ENCODE measurements at regions not wholly inside any gene's neighbourhood (a gene's known extent, or its start where the extent isn't known, plus 50 kb on each side); places are given as distances from the start of the nearest gene placed in this dataset.

- H3K4me1 ChIP-seq (ENCODE audit: control extremely low read depth in 1 of 4, control insufficient read depth in 4 of 4, insufficient read depth in 4 of 4, low read length in 3 of 4), result peaks cover 0 to 3% (median 0%) of the 10 kb centered on the region in 4 experiments
- no peak overlapping the region for H3K4me3 ChIP-seq (ENCODE audit: control insufficient read depth in 1 of 7, extremely low read depth in 1 of 7, insufficient read depth in 4 of 7, low read depth in 2 of 7, low read length in 6 of 7)
- no peaks in the 10 kb centered on the region for H3K27me3 ChIP-seq (replicated peaks in 2 of 5; ENCODE audit: control insufficient read depth in 4 of 5, insufficient read depth in 5 of 5, low read length in 4 of 5)
- WGBS (ENCODE audit: insufficient coverage), result 100% methylated on average over 1 of the region's 2 CpGs
- H3K9me3 ChIP-seq (ENCODE audit: control extremely low read depth in 1 of 5, control insufficient read depth in 4 of 5, insufficient read depth in 2 of 5, low read depth in 1 of 5, low read length in 4 of 5), result no peaks in the 10 kb centered on the region
- H3K27ac ChIP-seq (ENCODE audit: insufficient read depth in 1 of 2, low read depth in 1 of 2, low read length in 2 of 2, poor library complexity in 1 of 2, severe bottlenecking in 2 of 2), result no peak overlapping the region
- no peaks in the 10 kb centered on the region for H3K36me3 ChIP-seq (ENCODE audit: control insufficient read depth in 4 of 4, insufficient read depth in 4 of 4, low read length in 3 of 4)
- DNase-seq, result peak in 1 of 3 donors; percentile 9
- CTCF ChIA-PET, result no interaction called here
- POLR2A ChIA-PET, result no interaction called here
These were observed 114.3 kb upstream of the PUM3 start for GRCh38 chr9:2958219-2958618.

DNA sequence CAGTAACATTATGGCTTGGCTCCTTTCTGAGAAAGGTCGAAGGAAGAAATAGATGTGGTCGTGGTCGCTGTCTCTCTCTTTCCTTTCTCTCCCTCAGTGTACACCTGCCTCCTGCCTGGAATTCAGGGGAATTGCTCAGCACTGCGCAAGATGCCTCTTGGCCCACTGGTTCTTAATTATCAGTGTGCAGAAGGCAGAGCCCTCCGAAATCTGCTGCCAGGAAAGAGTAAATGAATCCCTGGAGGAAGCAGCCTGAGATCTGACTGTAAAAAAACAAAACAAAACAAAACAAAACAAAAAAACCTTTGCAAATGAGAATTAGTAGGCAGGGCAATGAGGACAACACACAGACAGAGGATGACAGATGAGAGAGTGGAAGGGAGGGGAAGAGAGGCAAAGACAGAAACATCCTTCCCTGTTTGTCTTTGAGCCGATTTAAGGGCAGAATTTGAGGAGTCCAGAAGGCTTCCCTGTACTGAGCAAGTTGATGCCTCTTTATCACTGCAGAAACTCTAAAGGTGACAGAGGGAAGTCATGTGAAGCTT, 113.8 kb upstream of the PUM3 start:
- H3K4me1 ChIP-seq (ENCODE audit: control extremely low read depth in 1 of 4, control insufficient read depth in 4 of 4, insufficient read depth in 4 of 4, low read length in 3 of 4), result peaks cover 0 to 3% (median 0%) of the 10 kb centered on the region in 4 experiments
- no peaks in the 10 kb centered on the region for H3K27me3 ChIP-seq (replicated peaks in 2 of 5; ENCODE audit: control insufficient read depth in 4 of 5, insufficient read depth in 5 of 5, low read length in 4 of 5)
- WGBS (ENCODE audit: insufficient coverage), result 33% methylated on average over 1 of the region's 6 CpGs
- H3K27ac ChIP-seq (ENCODE audit: insufficient read depth in 1 of 2, low read depth in 1 of 2, low read length in 2 of 2, poor library complexity in 1 of 2, severe bottlenecking in 2 of 2), result no peak overlapping the region
- no peaks in the 10 kb centered on the region for H3K36me3 ChIP-seq (ENCODE audit: control insufficient read depth in 4 of 4, insufficient read depth in 4 of 4, low read length in 3 of 4)
- H3K9me3 ChIP-seq (ENCODE audit: control extremely low read depth in 1 of 5, control insufficient read depth in 4 of 5, insufficient read depth in 2 of 5, low read depth in 1 of 5, low read length in 4 of 5), result no peaks in the 10 kb centered on the region
- POLR2A ChIA-PET, result no interaction called here
- H3K4me3 ChIP-seq (ENCODE audit: control insufficient read depth in 1 of 7, extremely low read depth in 1 of 7, insufficient read depth in 4 of 7, low read depth in 2 of 7, low read length in 6 of 7), result no peak overlapping the region
- peak in 1 of 3 donors; percentile 3 for DNase-seq
- CTCF ChIA-PET, result interaction anchor here (1.2 kb wide), 1 partner anchor 15 kb away, joined by 3 read pairs; no protein-coding TSS in a partner anchor

GRCh38 chr9:2955575-2955974, 111.7 kb upstream of the PUM3 start:
- ChIA-PET POLR2A (no interaction called here), CTCF (interaction anchor here (0.8 to 1.2 kb wide), 2 partner anchors 98 to 223 kb away, joined by 3 read pairs; no protein-coding TSS in a partner anchor)
- H3K4me3 ChIP-seq (ENCODE audit: control insufficient read depth in 1 of 7, extremely low read depth in 1 of 7, insufficient read depth in 4 of 7, low read depth in 2 of 7, low read length in 6 of 7), result no peak overlapping the region
- H3K27ac ChIP-seq (ENCODE audit: insufficient read depth in 1 of 2, low read depth in 1 of 2, low read length in 2 of 2, poor library complexity in 1 of 2, severe bottlenecking in 2 of 2), result no peak overlapping the region
- no peaks in the 10 kb centered on the region for H3K27me3 ChIP-seq (replicated peaks in 2 of 5; ENCODE audit: control insufficient read depth in 4 of 5, insufficient read depth in 5 of 5, low read length in 4 of 5)
- H3K36me3 ChIP-seq (ENCODE audit: control insufficient read depth in 4 of 4, insufficient read depth in 4 of 4, low read length in 3 of 4), result no peaks in the 10 kb centered on the region
- WGBS (ENCODE audit: insufficient coverage), result no CpG with 5 or more reads among the region's 2 CpGs
- DNase-seq, result no peak
- peaks cover 0 to 3% (median 0%) of the 10 kb centered on the region in 4 experiments for H3K4me1 ChIP-seq (ENCODE audit: control extremely low read depth in 1 of 4, control insufficient read depth in 4 of 4, insufficient read depth in 4 of 4, low read length in 3 of 4)
- H3K9me3 ChIP-seq (ENCODE audit: control extremely low read depth in 1 of 5, control insufficient read depth in 4 of 5, insufficient read depth in 2 of 5, low read depth in 1 of 5, low read length in 4 of 5), result no peaks in the 10 kb centered on the region

GRCh38 chr9:2939368-2939767, 95.5 kb upstream of the PUM3 start:
- Histone ChIP-seq H3K27me3 (replicated peaks in 2 of 5; ENCODE audit: control insufficient read depth in 4 of 5, insufficient read depth in 5 of 5, low read length in 4 of 5) (no peaks in the 10 kb centered on the region), H3K36me3 (ENCODE audit: control insufficient read depth in 4 of 4, insufficient read depth in 4 of 4, low read length in 3 of 4) (no peaks in the 10 kb centered on the region), H3K27ac (ENCODE audit: insufficient read depth in 1 of 2, low read depth in 1 of 2, low read length in 2 of 2, poor library complexity in 1 of 2, severe bottlenecking in 2 of 2) (no peak overlapping the region), H3K4me3 (ENCODE audit: control insufficient read depth in 1 of 7, extremely low read depth in 1 of 7, insufficient read depth in 4 of 7, low read depth in 2 of 7, low read length in 6 of 7) (no peak overlapping the region), H3K9me3 (ENCODE audit: control extremely low read depth in 1 of 5, control insufficient read depth in 4 of 5, insufficient read depth in 2 of 5, low read depth in 1 of 5, low read length in 4 of 5) (peaks cover 0 to 2% (median 0%) of the 10 kb centered on the region in 5 experiments), H3K4me1 (ENCODE audit: control extremely low read depth in 1 of 4, control insufficient read depth in 4 of 4, insufficient read depth in 4 of 4, low read length in 3 of 4) (no peaks in the 10 kb centered on the region)
- CTCF ChIA-PET, result no interaction called here
- WGBS (ENCODE audit: insufficient coverage), result 100% methylated on average over 1 of the region's 1 CpG
- no peak for DNase-seq
- POLR2A ChIA-PET, result no interaction called here

GRCh38 chr9:2936221-2936620, 92.3 kb upstream of the PUM3 start:
- WGBS (ENCODE audit: insufficient coverage), result no CpG with 5 or more reads among the region's 1 CpG
- Histone ChIP-seq H3K4me1 (ENCODE audit: control extremely low read depth in 1 of 4, control insufficient read depth in 4 of 4, insufficient read depth in 4 of 4, low read length in 3 of 4) (no peaks in the 10 kb centered on the region), H3K9me3 (ENCODE audit: control extremely low read depth in 1 of 5, control insufficient read depth in 4 of 5, insufficient read depth in 2 of 5, low read depth in 1 of 5, low read length in 4 of 5) (peaks cover 0 to 2% (median 0%) of the 10 kb centered on the region in 5 experiments), H3K27me3 (replicated peaks in 2 of 5; ENCODE audit: control insufficient read depth in 4 of 5, insufficient read depth in 5 of 5, low read length in 4 of 5) (no peaks in the 10 kb centered on the region), H3K27ac (ENCODE audit: insufficient read depth in 1 of 2, low read depth in 1 of 2, low read length in 2 of 2, poor library complexity in 1 of 2, severe bottlenecking in 2 of 2) (no peak overlapping the region), H3K36me3 (ENCODE audit: control insufficient read depth in 4 of 4, insufficient read depth in 4 of 4, low read length in 3 of 4) (no peaks in the 10 kb centered on the region), H3K4me3 (ENCODE audit: control insufficient read depth in 1 of 7, extremely low read depth in 1 of 7, insufficient read depth in 4 of 7, low read depth in 2 of 7, low read length in 6 of 7) (no peak overlapping the region)
- DNase-seq, result no peak
- ChIA-PET POLR2A (no interaction called here), CTCF (no interaction called here)

- H3K36me3 ChIP-seq (ENCODE audit: control insufficient read depth in 4 of 4, insufficient read depth in 4 of 4, low read length in 3 of 4), result no peaks in the 10 kb centered on the region
- no peaks in the 10 kb centered on the region for H3K27me3 ChIP-seq (replicated peaks in 2 of 5; ENCODE audit: control insufficient read depth in 4 of 5, insufficient read depth in 5 of 5, low read length in 4 of 5)
- CTCF ChIA-PET, result no interaction called here
- no peak for DNase-seq
- H3K9me3 ChIP-seq (ENCODE audit: control extremely low read depth in 1 of 5, control insufficient read depth in 4 of 5, insufficient read depth in 2 of 5, low read depth in 1 of 5, low read length in 4 of 5), result peaks cover 0 to 2% (median 0%) of the 10 kb centered on the region in 5 experiments
- no peak overlapping the region for H3K4me3 ChIP-seq (ENCODE audit: control insufficient read depth in 1 of 7, extremely low read depth in 1 of 7, insufficient read depth in 4 of 7, low read depth in 2 of 7, low read length in 6 of 7)
- no peaks in the 10 kb centered on the region for H3K4me1 ChIP-seq (ENCODE audit: control extremely low read depth in 1 of 4, control insufficient read depth in 4 of 4, insufficient read depth in 4 of 4, low read length in 3 of 4)
- POLR2A ChIA-PET, result no interaction called here
- 100% methylated on average over 6 of the region's 7 CpGs for WGBS (ENCODE audit: insufficient coverage)
- H3K27ac ChIP-seq (ENCODE audit: insufficient read depth in 1 of 2, low read depth in 1 of 2, low read length in 2 of 2, poor library complexity in 1 of 2, severe bottlenecking in 2 of 2), result no peak overlapping the region
These were observed 91.0 kb upstream of the PUM3 start for GRCh38 chr9:2934883-2935282.

- Histone ChIP-seq H3K4me1 (ENCODE audit: control extremely low read depth in 1 of 4, control insufficient read depth in 4 of 4, insufficient read depth in 4 of 4, low read length in 3 of 4) (no peaks in the 10 kb centered on the region), H3K9me3 (ENCODE audit: control extremely low read depth in 1 of 5, control insufficient read depth in 4 of 5, insufficient read depth in 2 of 5, low read depth in 1 of 5, low read length in 4 of 5) (peaks cover 0 to 2% (median 0%) of the 10 kb centered on the region in 5 experiments), H3K27ac (ENCODE audit: insufficient read depth in 1 of 2, low read depth in 1 of 2, low read length in 2 of 2, poor library complexity in 1 of 2, severe bottlenecking in 2 of 2) (no peak overlapping the region), H3K27me3 (replicated peaks in 2 of 5; ENCODE audit: control insufficient read depth in 4 of 5, insufficient read depth in 5 of 5, low read length in 4 of 5) (no peaks in the 10 kb centered on the region), H3K36me3 (ENCODE audit: control insufficient read depth in 4 of 4, insufficient read depth in 4 of 4, low read length in 3 of 4) (no peaks in the 10 kb centered on the region), H3K4me3 (ENCODE audit: control insufficient read depth in 1 of 7, extremely low read depth in 1 of 7, insufficient read depth in 4 of 7, low read depth in 2 of 7, low read length in 6 of 7) (no peak overlapping the region)
- ChIA-PET POLR2A (no interaction called here), CTCF (no interaction called here)
- no peak for DNase-seq
- 86% methylated on average over 7 of the region's 7 CpGs for WGBS (ENCODE audit: insufficient coverage)
These were observed 90.4 kb upstream of the PUM3 start for GRCh38 chr9:2934241-2934650.

Measured in common myeloid progenitor, CD34-positive (primary cell).